ENCODE measurements at regions not wholly inside any gene's neighbourhood (a gene's known extent, or its start where the extent isn't known, plus 50 kb on each side); places are given as distances from the start of the nearest gene placed in this dataset.

GRCh38 chr4:128388352-128388630 lies 100.7 kb upstream of the PGRMC2 start:
- no peak for DNase-seq

- DNase-seq, result peak in 1 of 3 donors; percentile 21
Measured at GRCh38 chr4:128387600-128388351, 100.2 kb upstream of the PGRMC2 start.

- DNase-seq, result peak; percentile 78 to 91 (median 84)
Measured at GRCh38 chr4:128386761-128387599, 99.4 kb upstream of the PGRMC2 start.

- peak in 1 of 3 donors; percentile 57 for DNase-seq
Measured at GRCh38 chr4:128385683-128386304, 98.2 kb upstream of the PGRMC2 start.

GRCh38 chr4:128384765-128385598 lies 97.4 kb upstream of the PGRMC2 start:
- no peak for DNase-seq

- DNase-seq, result peak in 1 of 3 donors; percentile 85
Measured at GRCh38 chr4:128384091-128384520, 96.5 kb upstream of the PGRMC2 start.

GRCh38 chr4:128381748-128382559 lies 94.3 kb upstream of the PGRMC2 start:
- no peak for DNase-seq

- DNase-seq, result no peak
Measured at GRCh38 chr4:128380306-128380705, 92.7 kb upstream of the PGRMC2 start.

- no peak for DNase-seq
Measured at GRCh38 chr4:128379860-128380259, 92.2 kb upstream of the PGRMC2 start.

- no peak for DNase-seq
Measured at GRCh38 chr4:128378668-128379067, 91.1 kb upstream of the PGRMC2 start.

- no peak for DNase-seq
Measured at GRCh38 chr4:128376958-128377357, 89.3 kb upstream of the PGRMC2 start.

GRCh38 chr4:128376303-128376702 lies 88.7 kb upstream of the PGRMC2 start:
- DNase-seq, result no peak

GRCh38 chr4:128373628-128374027 lies 86.0 kb upstream of the PGRMC2 start:
- no peak for DNase-seq

- DNase-seq, result no peak
Measured at GRCh38 chr4:128371876-128372275, 84.3 kb upstream of the PGRMC2 start.

- no peak for DNase-seq
Measured at GRCh38 chr4:128371001-128371777, 83.6 kb upstream of the PGRMC2 start.

GRCh38 chr4:128366212-128366611 lies 78.6 kb upstream of the PGRMC2 start:
- no peak for DNase-seq

GRCh38 chr4:128364565-128364964 lies 77.0 kb upstream of the PGRMC2 start:
- DNase-seq, result no peak

- DNase-seq, result no peak
Measured at GRCh38 chr4:128363966-128364365, 76.4 kb upstream of the PGRMC2 start.

GRCh38 chr4:128362760-128363159 lies 75.1 kb upstream of the PGRMC2 start:
- no peak for DNase-seq

GRCh38 chr4:128359422-128359821 lies 71.8 kb upstream of the PGRMC2 start:
- DNase-seq, result no peak

Measured in muscle of back (tissue), 3 donors.